OCI-LY1 (cell line): ENCODE measurements at regions not wholly inside any gene's neighbourhood (a gene's known extent, or its start where the extent isn't known, plus 50 kb on each side); places are given as distances from the start of the nearest gene placed in this dataset.

ENCODE experiments used
- H2AFZ ChIP-seq: fragments of 200-600 bp; sonication (generic), shearing (Covaris generic); 2 replicates; pipeline ENCODE4 v1.6.0; 2014; ENCODE audit warnings: antibody characterized with exemption, mild to moderate bottlenecking, low read length
- H3F3A ChIP-seq: fragments of 200-600 bp; sonication (generic), shearing (Covaris generic); 2 replicates; pipeline ENCODE4 v1.6.0; 2014; ENCODE audit warnings: mild to moderate bottlenecking, antibody characterized with exemption, low read length, moderate library complexity; ENCODE audit not compliant: insufficient read depth
- H3K27ac ChIP-seq: fragments of 200-600 bp; sonication (generic); 2 replicates; pipeline ENCODE4 v1.5.1; 2014; ENCODE audit warnings: low read length, mixed run types, mild to moderate bottlenecking, low read depth; ENCODE audit not compliant: poor library complexity, severe bottlenecking
- H3K27me3 ChIP-seq: fragments of 200-600 bp; sonication (generic); 2 replicates; pipeline ENCODE4 v1.6.0; 2014; ENCODE audit warnings: antibody characterized with exemption, mild to moderate bottlenecking, low read length, moderate library complexity; ENCODE audit not compliant: insufficient read depth
- H3K36me3 ChIP-seq: fragments of 200-600 bp; sonication (generic); 2 replicates; pipeline ENCODE4 v1.6.1; 2014; ENCODE audit warnings: mild to moderate bottlenecking, antibody characterized with exemption, low read length, moderate library complexity, mixed read lengths; ENCODE audit not compliant: insufficient read depth
- H3K4me1 ChIP-seq: fragments of 200-600 bp; sonication (generic); 2 replicates; pipeline ENCODE4 v1.5.1; 2014; ENCODE audit warnings: mild to moderate bottlenecking, low read length, moderate library complexity; ENCODE audit not compliant: insufficient read depth, severe bottlenecking
- H3K4me2 ChIP-seq: fragments of 200-600 bp; sonication (generic), shearing (Covaris generic); 2 replicates; pipeline ENCODE4 v1.6.1; 2014; ENCODE audit warnings: low read length
- H3K4me3 ChIP-seq: fragments of 200-600 bp; sonication (generic); 2 replicates; pipeline ENCODE4 v1.5.1; 2014; ENCODE audit warnings: low read length, low read depth, mild to moderate bottlenecking, mixed read lengths; ENCODE audit not compliant: poor library complexity, severe bottlenecking
- H3K79me2 ChIP-seq: fragments of 200-600 bp; shearing (Covaris generic); 2 replicates; pipeline ENCODE4 v1.6.1; 2016; ENCODE audit warnings: mixed run types, low read length, mixed read lengths; ENCODE audit not compliant: insufficient read depth
- H3K9ac ChIP-seq: fragments of 200-600 bp; sonication (generic), shearing (Covaris generic); 2 replicates; pipeline ENCODE4 v1.6.1; 2014; ENCODE audit warnings: mild to moderate bottlenecking, low read length, mixed read lengths
- H3K9me2 ChIP-seq: fragments of 200-600 bp; sonication (generic), shearing (Covaris generic); 2 replicates; pipeline ENCODE4 v1.6.1; 2014; ENCODE audit warnings: low read depth, mild to moderate bottlenecking, low read length, mixed read lengths
- H3K9me3 ChIP-seq: fragments of 200-600 bp; shearing (Covaris generic); 2 replicates; pipeline ENCODE4 v1.6.1; 2014; ENCODE audit warnings: low read length, mixed read lengths
- H4K20me1 ChIP-seq: fragments of 200-600 bp; sonication (generic), shearing (Covaris generic); 2 replicates; pipeline ENCODE4 v1.6.0; 2016; ENCODE audit warnings: mild to moderate bottlenecking, low read length; ENCODE audit not compliant: insufficient read depth
- CTCF ChIP-seq: fragments of 200-600 bp; sonication (generic), shearing (Covaris generic); IDR thresholded peaks from 2 replicates; pipeline ENCODE4 v1.5.1; 2017; ENCODE audit warnings: mild to moderate bottlenecking, antibody characterized with exemption, low read length, moderate library complexity, mixed read lengths
- EZH2 ChIP-seq: fragments of 200-600 bp; sonication (generic), shearing (Covaris generic); IDR thresholded peaks from 2 replicates; pipeline ENCODE4 v1.8.0; 2017; ENCODE audit warnings: borderline replicate concordance, mixed run types, mild to moderate bottlenecking, antibody characterized with exemption, low read length, moderate library complexity, mixed read lengths

GRCh38 chr12:76708296-76708695 is 55.6 kb upstream of the ZDHHC17 start:
- Histone ChIP-seq H3F3A (no peaks in the 10 kb centered on the region), H3K27me3 (no peaks in the 10 kb centered on the region)
- TF ChIP-seq EZH2 = no peak
- no peak for TF ChIP-seq CTCF

GRCh38 chr12:76711241-76711640 is 52.7 kb upstream of the ZDHHC17 start:
- Histone ChIP-seq H3K9ac (no peak overlapping the region), H3F3A (no peaks in the 10 kb centered on the region), H3K27me3 (no peaks in the 10 kb centered on the region), H4K20me1 (no peaks in the 10 kb centered on the region), H3K9me3 (no peaks in the 10 kb centered on the region), H3K27ac (no peak overlapping the region), H3K36me3 (no peaks in the 10 kb centered on the region), H3K79me2 (no peaks in the 10 kb centered on the region), H3K4me3 (no peak overlapping the region), H3K9me2 (no peaks in the 10 kb centered on the region), H3K4me1 (no peaks in the 10 kb centered on the region), H3K4me2 (no peak overlapping the region), H2AFZ (no peak overlapping the region)
- TF ChIP-seq CTCF (no peak), EZH2 (no peak)

More at GRCh38 chr12:76708296-76708695, 55.6 kb upstream of the ZDHHC17 start:
- H3K9me2 ChIP-seq = no peaks in the 10 kb centered on the region
- no peak overlapping the region for H3K27ac ChIP-seq
- H3K9me3 ChIP-seq = no peaks in the 10 kb centered on the region
- H3K4me3 ChIP-seq = no peak overlapping the region
- H3K4me1 ChIP-seq = no peaks in the 10 kb centered on the region
- no peak overlapping the region for H3K4me2 ChIP-seq
- no peak overlapping the region for H2AFZ ChIP-seq
- no peak overlapping the region for H3K9ac ChIP-seq
- no peaks in the 10 kb centered on the region for H3K79me2 ChIP-seq
- H4K20me1 ChIP-seq = no peaks in the 10 kb centered on the region
- no peaks in the 10 kb centered on the region for H3K36me3 ChIP-seq

- Histone ChIP-seq H3K27me3 (no peaks in the 10 kb centered on the region), H3K9me3 (no peaks in the 10 kb centered on the region), H3K79me2 (no peaks in the 10 kb centered on the region), H3K36me3 (no peaks in the 10 kb centered on the region), H3K4me2 (no peak overlapping the region), H3K27ac (no peak overlapping the region), H3K4me1 (no peaks in the 10 kb centered on the region), H2AFZ (no peak overlapping the region), H3K9ac (no peak overlapping the region), H3F3A (no peaks in the 10 kb centered on the region), H3K9me2 (no peaks in the 10 kb centered on the region), H4K20me1 (no peaks in the 10 kb centered on the region), H3K4me3 (no peak overlapping the region)
- no peak for TF ChIP-seq EZH2
- TF ChIP-seq CTCF = no peak
Observed at GRCh38 chr12:76713130-76713529, 50.8 kb upstream of the ZDHHC17 start.
